ENCODE measurements at regions not wholly inside any gene's neighbourhood (a gene's known extent, or its start where the extent isn't known, plus 50 kb on each side); places are given as distances from the start of the nearest gene placed in this dataset.

GRCh38 chr1:59057796-59058195, 239.1 kb upstream of the FGGY start (continued):
- TF ChIP-seq TBP (IDR thresholded peaks at IDR 0.05; ENCODE audit: low read depth, low read length): no peak
- TF ChIP-seq BACH1 (IDR thresholded peaks at IDR 0.05; ENCODE audit: low read length): no peak

Measured in H1 (cell line).